ENCODE measurements at regions not wholly inside any gene's neighbourhood (a gene's known extent, or its start where the extent isn't known, plus 50 kb on each side); places are given as distances from the start of the nearest gene placed in this dataset.
"Not testable (repeated sequence)": the region's sequence is repeated elsewhere in the genome, so short reads cannot be mapped to it uniquely, and the experiment has no call there.

GRCh38 chr10:9219860-9220259 is 1165.4 kb downstream of the GATA3 start:
- DNase-seq (ENCODE audit: low spot score), result no peak

DNA sequence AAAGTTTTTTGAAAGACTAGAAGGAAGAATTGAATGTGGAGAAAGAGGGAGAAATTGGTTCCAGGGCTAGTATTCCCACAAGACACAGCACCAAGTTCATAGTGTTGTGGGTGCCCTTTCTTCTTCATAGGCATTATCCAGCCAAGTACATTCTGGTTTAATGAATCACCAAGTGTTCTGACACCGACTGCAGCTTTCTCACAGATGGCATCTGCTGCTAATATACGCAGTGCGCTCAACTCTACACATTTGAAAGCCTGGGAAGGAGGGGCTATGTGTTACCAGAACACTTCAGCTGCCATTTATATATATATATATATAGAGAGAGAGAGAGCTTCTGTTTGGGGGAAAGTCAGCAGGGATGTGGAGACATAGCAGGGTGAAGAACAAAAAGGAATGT is 1168.4 kb downstream of the GATA3 start:
- DNase-seq (ENCODE audit: low spot score), result no peak

GRCh38 chr10:9227679-9228365 is 1173.3 kb downstream of the GATA3 start:
- no peak for DNase-seq (ENCODE audit: low spot score)

GRCh38 chr10:9228771-9229170 is 1174.3 kb downstream of the GATA3 start:
- no peak for DNase-seq (ENCODE audit: low spot score)

- no peak for DNase-seq (ENCODE audit: low spot score)
Measured at GRCh38 chr10:9229702-9230244, 1175.3 kb downstream of the GATA3 start.

- no peak for DNase-seq (ENCODE audit: low spot score)
Measured at GRCh38 chr10:9230625-9231024, 1176.1 kb downstream of the GATA3 start.

- DNase-seq (ENCODE audit: low spot score), result no peak
Measured at GRCh38 chr10:9234191-9234590, 1179.7 kb downstream of the GATA3 start.

- no peak for DNase-seq (ENCODE audit: low spot score)
Measured at GRCh38 chr10:9238041-9238440, 1183.6 kb downstream of the GATA3 start.

- no peak for DNase-seq (ENCODE audit: low spot score)
Measured at GRCh38 chr10:9239298-9239697, 1184.8 kb downstream of the GATA3 start.

GRCh38 chr10:9243941-9244411 is 1189.5 kb downstream of the GATA3 start:
- no peak for DNase-seq (ENCODE audit: low spot score)

DNA sequence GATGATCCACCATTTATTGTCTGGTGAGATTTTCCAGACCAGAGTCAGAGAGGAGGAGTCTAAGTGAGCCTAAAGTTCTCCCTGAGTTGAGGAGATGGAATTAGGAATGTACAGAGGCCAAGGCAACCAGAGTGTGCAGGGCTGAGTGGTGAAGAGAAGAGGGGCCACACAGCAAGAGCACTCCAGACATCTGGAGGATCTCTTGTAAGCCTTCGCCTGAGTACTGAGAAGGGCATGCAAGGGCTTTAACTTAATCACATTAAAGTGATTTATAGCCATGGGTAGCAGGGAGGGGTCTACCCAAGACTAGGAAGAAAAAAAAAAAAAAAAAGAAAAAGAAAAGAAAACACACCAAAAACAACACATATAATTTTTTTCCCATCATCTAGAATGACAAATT is 1190.4 kb downstream of the GATA3 start:
- DNase-seq (ENCODE audit: low spot score), result no peak

DNA sequence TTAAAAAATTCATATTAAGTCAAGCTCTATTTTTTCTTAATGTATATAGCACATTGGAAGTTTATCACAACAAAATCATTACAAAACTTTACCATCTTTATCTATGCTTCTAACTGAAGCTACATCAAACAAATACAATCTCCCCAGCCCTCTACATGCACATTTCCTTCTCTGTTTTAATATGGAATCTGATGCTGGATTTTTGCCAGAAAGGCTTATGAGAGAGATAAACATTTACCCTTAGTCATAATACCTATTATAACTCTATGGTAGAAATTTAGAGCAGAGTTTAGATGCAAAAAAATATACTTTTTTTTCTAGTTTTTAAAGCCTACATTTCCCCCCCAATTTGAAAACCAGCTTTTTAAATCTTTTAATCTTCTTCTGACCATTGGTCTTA is 1198.6 kb downstream of the GATA3 start:
- no peak for DNase-seq (ENCODE audit: low spot score)

DNA sequence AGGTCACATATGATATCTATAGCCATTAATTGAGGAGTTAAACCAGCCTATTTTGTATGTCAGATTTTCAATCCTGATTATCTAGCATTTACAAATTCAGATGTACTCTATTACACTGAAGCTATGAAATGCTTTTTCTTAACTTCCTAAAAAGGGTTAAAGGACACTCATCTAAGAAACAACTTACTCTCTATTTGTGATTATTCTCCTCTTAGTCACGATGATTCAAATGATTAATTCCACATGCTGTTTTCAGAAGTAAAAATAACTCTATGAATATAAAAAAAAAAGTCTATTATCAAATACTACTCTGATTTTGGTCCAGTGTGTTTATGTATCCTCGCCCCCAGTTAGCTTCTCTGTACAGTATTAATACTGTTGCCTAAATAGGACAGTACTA is 1199.9 kb downstream of the GATA3 start:
- no peak for DNase-seq (ENCODE audit: low spot score)

GRCh38 chr10:9260690-9261089 is 1206.2 kb downstream of the GATA3 start:
- DNase-seq (ENCODE audit: low spot score), result no peak

- no peak for DNase-seq (ENCODE audit: low spot score)
Measured at GRCh38 chr10:9262770-9263169, 1208.3 kb downstream of the GATA3 start.

DNA sequence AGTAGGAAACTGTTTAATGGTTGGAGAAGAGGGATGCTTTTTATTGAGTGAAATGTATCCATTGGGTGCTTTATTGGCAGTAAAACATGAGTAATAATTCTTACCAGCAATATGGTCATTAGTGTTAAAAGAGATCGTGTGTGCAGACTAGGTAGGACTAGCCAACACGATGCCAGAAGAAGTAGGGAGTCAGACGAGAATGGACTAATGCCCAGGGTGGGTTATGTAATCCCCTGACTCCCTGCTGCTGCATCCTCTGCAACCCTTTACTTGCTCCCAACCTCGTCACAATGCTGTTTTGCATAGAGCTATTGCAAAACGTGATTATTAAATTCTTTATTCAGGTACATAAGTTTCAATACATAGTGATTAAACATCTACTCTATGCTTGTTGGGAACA is 1213.7 kb downstream of the GATA3 start:
- no peak for DNase-seq (ENCODE audit: low spot score)

DNA sequence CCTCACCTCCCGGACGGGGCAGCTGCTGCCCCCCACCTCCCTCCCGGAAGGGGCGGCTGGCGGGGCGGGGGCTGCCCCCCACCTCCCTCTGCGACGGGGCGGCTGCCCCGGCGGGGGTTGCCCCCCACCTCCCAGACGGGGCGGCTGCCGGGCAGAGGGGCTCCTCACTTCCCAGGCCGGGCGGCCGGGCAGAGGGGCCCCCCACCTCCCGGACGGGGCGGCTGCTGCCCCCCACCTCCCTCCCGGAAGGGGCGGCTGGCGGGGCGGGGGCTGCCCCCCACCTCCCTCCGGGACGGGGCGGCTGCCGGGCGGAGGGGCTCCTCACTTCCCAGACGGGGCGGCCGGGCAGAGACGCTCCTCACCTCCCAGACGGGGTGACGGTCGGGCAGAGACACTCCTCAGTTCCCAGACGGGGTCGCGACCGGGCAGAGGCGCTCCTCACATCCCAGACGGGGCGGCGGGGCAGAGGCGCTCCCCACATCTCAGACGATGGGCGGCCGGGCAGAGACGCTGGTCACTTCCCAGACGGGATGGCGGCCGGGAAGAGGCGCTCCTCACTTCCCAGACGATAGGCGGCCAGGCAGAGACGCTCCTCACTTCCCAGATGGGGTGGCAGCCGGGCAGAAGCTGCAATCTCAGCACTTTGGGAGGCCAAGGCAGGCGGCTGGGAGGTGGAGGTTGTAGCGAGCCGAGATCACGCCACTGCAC is 1218.8 kb downstream of the GATA3 start:
- not testable (repeated sequence) for DNase-seq (ENCODE audit: low spot score)

DNA sequence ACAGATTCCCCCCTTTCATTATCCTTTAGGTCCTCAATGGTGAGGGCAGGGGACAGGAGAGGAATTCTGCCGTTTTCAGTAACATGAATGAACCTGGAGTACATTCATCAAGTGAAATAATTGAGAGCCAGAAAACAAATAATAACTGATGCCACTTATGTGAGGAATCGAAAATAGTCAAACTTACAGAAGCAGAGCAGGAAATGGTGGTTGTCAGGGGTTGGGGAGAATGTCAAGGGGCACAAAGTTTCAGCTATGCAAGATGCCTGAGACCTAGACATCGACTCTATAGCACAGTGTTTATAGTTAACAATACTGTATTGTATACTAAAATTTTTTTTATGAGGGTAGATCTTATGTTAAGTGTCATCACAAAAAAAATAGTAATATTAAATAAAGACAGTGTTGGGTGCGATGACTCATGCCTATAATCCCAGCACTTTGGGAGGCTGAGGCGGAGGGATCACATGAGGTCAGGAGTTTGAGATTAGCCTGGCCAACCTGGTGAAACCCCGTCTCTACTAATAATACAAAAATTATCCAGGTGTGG is 1219.8 kb downstream of the GATA3 start:
- no peak for DNase-seq (ENCODE audit: low spot score)

DNA sequence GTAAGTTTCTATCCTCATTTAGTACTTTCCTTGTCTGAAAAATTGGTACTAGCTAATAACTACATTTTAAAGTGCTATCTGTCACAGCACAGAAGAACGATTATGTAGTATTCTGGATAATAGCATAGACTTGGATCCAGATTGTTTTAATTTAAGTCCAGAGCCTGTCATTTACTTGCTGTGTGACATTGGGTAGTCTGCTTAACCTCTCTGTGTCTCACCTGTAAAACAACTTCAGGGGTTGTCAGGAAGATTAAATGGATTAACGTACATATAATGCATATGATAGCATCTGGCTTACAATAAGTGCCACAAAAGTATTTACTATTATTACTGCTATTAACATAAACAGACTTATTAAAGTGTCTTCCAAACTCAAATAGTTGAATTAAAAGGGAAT is 1221.4 kb downstream of the GATA3 start:
- DNase-seq (ENCODE audit: low spot score), result no peak

GRCh38 chr10:9285690-9286089 is 1231.2 kb downstream of the GATA3 start:
- no peak for DNase-seq (ENCODE audit: low spot score)

- no peak for DNase-seq (ENCODE audit: low spot score)
Measured at GRCh38 chr10:9289811-9290210, 1235.3 kb downstream of the GATA3 start.

GRCh38 chr10:9291081-9291480 is 1236.6 kb downstream of the GATA3 start:
- no peak for DNase-seq (ENCODE audit: low spot score)

DNA sequence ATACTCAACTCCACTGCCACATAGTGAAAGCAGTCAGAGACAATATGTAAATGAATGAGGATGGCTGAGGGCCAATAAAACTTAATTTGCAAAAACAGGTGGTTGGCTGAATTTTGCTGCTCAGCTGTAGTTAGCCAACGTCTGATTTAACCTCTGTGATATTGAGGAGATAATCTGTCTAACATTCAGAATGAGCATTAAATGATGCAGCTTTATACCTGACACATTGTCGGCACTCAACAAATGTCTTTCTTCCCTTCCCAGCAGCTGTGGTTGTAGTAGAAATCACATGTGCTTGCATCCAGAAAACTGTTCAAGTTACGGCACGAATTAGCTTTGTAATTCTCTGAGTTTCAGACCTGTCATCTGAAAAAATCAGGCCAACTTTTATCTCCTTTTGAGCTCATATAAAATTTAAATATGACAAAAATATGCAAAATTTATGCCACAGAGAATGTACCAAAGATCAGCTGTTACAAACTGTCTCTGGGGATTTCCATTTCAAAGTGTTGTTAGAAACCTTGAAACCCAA is 1239.7 kb downstream of the GATA3 start:
- DNase-seq (ENCODE audit: low spot score), result no peak
